COR-L47 (cell line): ENCODE measurements at regions not wholly inside any gene's neighbourhood (a gene's known extent, or its start where the extent isn't known, plus 50 kb on each side); places are given as distances from the start of the nearest gene placed in this dataset.
"Not testable (repeated sequence)": the region's sequence is repeated elsewhere in the genome, so short reads cannot be mapped to it uniquely, and the experiment has no call there.

Experiments used
- DNase-seq: peaks from one replicate; lab custom pipeline; 2025; lab: John Stamatoyannopoulos, UW

- DNase-seq = no peak
Measured at GRCh38 chr12:94916663-94917062, 86.8 kb downstream of the NDUFA12 start.

GRCh38 chr12:94909663-94910062, 93.8 kb downstream of the NDUFA12 start:
- DNase-seq = no peak

- not testable (repeated sequence) for DNase-seq
Measured at GRCh38 chr12:94905749-94906148, 97.7 kb downstream of the NDUFA12 start.

GRCh38 chr12:94900496-94900895, 103.0 kb downstream of the NDUFA12 start:
- DNase-seq = no peak

- DNase-seq = no peak
Measured at GRCh38 chr12:94898388-94898787, 105.1 kb downstream of the NDUFA12 start.

GRCh38 chr12:94892544-94893267, 110.8 kb downstream of the NDUFA12 start:
- no peak for DNase-seq

GRCh38 chr12:94889445-94890210, 113.9 kb downstream of the NDUFA12 start:
- DNase-seq = no peak

- DNase-seq = no peak
Measured at GRCh38 chr12:94879542-94879941, 124.0 kb downstream of the NDUFA12 start.

- DNase-seq = peak; percentile 48
Measured at GRCh38 chr12:94875525-94875924, 128.0 kb downstream of the NDUFA12 start.

GRCh38 chr12:94874518-94875302, 128.8 kb downstream of the NDUFA12 start:
- no peak for DNase-seq

- no peak for DNase-seq
Measured at GRCh38 chr12:94873734-94874517, 129.6 kb downstream of the NDUFA12 start.

- DNase-seq = peak; percentile 42
Measured at GRCh38 chr12:94872971-94873733, 130.3 kb downstream of the NDUFA12 start.

- DNase-seq = no peak
Measured at GRCh38 chr12:94872671-94872970, 130.9 kb downstream of the NDUFA12 start.

GRCh38 chr12:94872007-94872653, 131.4 kb downstream of the NDUFA12 start:
- DNase-seq = no peak

- no peak for DNase-seq
Measured at GRCh38 chr12:94870511-94870910, 133.0 kb downstream of the NDUFA12 start.

- DNase-seq = no peak
Measured at GRCh38 chr12:94868161-94868560, 135.3 kb downstream of the NDUFA12 start.

GRCh38 chr12:94867066-94867855, 136.2 kb downstream of the NDUFA12 start:
- no peak for DNase-seq

GRCh38 chr12:94864987-94865386, 138.5 kb downstream of the NDUFA12 start:
- DNase-seq = no peak

- no peak for DNase-seq
Measured at GRCh38 chr12:94863321-94864035, 140.0 kb downstream of the NDUFA12 start.
